ENCODE measurements at regions not wholly inside any gene's neighbourhood (a gene's known extent, or its start where the extent isn't known, plus 50 kb on each side); places are given as distances from the start of the nearest gene placed in this dataset.

DNA sequence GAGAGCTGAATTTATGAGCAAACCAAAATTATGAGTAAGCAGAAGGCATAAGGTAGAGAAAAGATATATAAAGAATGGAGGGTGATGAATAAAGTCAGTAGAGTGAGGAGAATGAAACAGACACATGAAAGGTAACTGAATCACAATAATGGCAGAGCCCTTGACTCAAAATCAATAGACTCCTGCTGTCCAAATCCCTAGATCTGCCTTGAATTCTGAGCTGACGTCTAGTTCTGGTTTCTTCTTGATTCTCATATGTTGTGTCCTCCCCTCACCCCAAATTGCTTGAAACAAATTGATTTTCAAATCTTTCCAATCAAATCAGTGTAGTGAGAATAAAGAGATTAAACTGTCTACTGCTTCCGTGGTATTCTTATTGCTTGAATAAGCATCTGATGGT is 86.6 kb upstream of the IQCM start:
- TF ChIP-seq ZNF70 (CRISPR knock-in tag; IDR thresholded peaks at IDR 0.05) = no peak
- no peak for TF ChIP-seq TSHZ2 (CRISPR knock-in tag; IDR thresholded peaks at IDR 0.05)
- no peak for TF ChIP-seq ZFP30 (CRISPR knock-in tag; IDR thresholded peaks at IDR 0.05)
- no peak for TF ChIP-seq PATZ1 (CRISPR knock-in tag; IDR thresholded peaks at IDR 0.05; ENCODE audit: borderline replicate concordance)
- no peak for TF ChIP-seq ZC3H10 (CRISPR knock-in tag; IDR thresholded peaks at IDR 0.05)
- no peak for TF ChIP-seq TCF4 (CRISPR knock-in tag; IDR thresholded peaks at IDR 0.05; ENCODE audit: borderline replicate concordance)
- no peak for TF ChIP-seq SNAI2 (CRISPR knock-in tag; IDR thresholded peaks at IDR 0.05)
- TF ChIP-seq, protein P1, sequence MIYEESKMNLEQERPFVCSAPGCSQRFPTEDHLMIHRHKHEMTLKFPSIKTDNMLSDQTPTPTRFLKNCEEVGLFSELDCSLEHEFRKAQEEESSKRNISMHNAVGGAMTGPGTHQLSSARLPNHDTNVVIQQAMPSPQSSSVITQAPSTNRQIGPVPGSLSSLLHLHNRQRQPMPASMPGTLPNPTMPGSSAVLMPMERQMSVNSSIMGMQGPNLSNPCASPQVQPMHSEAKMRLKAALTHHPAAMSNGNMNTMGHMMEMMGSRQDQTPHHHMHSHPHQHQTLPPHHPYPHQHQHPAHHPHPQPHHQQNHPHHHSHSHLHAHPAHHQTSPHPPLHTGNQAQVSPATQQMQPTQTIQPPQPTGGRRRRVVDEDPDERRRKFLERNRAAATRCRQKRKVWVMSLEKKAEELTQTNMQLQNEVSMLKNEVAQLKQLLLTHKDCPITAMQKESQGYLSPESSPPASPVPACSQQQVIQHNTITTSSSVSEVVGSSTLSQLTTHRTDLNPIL (CRISPR knock-in tag; IDR thresholded peaks at IDR 0.05; ENCODE audit: low read depth) = no peak
- TF ChIP-seq OSR1 (CRISPR knock-in tag; IDR thresholded peaks at IDR 0.05) = no peak
- TF ChIP-seq TOX (CRISPR knock-in tag; IDR thresholded peaks at IDR 0.05; ENCODE audit: borderline replicate concordance) = no peak
- TF ChIP-seq BACH2 (CRISPR knock-in tag; IDR thresholded peaks at IDR 0.05; ENCODE audit: borderline replicate concordance) = no peak
- TF ChIP-seq RARB (CRISPR knock-in tag; IDR thresholded peaks at IDR 0.05) = no peak
- no peak for TF ChIP-seq PPARA (CRISPR knock-in tag; IDR thresholded peaks at IDR 0.05; ENCODE audit: borderline replicate concordance)
- no peak for TF ChIP-seq CSRNP3 (CRISPR knock-in tag; IDR thresholded peaks at IDR 0.05)
